ENCODE measurements at regions not wholly inside any gene's neighbourhood (a gene's known extent, or its start where the extent isn't known, plus 50 kb on each side); places are given as distances from the start of the nearest gene placed in this dataset.

GRCh38 chr10:128614802-128615553, 488.8 kb upstream of the MKI67 start:
- DNase-seq (ENCODE audit: low read depth), result no peak

GRCh38 chr10:128617532-128617931, 491.3 kb upstream of the MKI67 start:
- DNase-seq (ENCODE audit: low read depth), result no peak

GRCh38 chr10:128622706-128623105, 496.5 kb upstream of the MKI67 start:
- DNase-seq (ENCODE audit: low read depth), result no peak

DNA sequence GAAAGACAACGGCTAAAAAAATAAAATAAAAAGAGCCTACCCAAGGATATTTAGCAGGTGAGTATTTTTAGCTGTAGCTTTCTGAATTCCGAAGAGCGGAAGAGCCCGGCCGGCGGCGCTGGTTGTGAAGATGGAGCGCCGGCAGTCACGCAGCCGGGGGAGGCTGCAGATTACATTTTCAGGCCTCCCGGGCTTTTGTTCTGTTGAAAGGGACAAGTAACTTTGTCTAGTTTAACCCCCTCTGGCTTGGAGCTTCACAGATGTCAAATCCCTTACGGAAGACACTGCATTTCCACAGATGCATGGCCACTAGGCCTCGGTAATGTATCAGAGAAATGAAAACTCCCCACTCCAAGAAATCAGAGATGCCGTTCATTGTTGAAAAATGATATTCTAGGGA, 497.6 kb upstream of the MKI67 start:
- DNase-seq (ENCODE audit: low read depth), result no peak

- no peak for DNase-seq (ENCODE audit: low read depth)
Measured at GRCh38 chr10:128624656-128625530, 498.7 kb upstream of the MKI67 start.

GRCh38 chr10:128625926-128626325, 499.7 kb upstream of the MKI67 start:
- no peak for DNase-seq (ENCODE audit: low read depth)

DNA sequence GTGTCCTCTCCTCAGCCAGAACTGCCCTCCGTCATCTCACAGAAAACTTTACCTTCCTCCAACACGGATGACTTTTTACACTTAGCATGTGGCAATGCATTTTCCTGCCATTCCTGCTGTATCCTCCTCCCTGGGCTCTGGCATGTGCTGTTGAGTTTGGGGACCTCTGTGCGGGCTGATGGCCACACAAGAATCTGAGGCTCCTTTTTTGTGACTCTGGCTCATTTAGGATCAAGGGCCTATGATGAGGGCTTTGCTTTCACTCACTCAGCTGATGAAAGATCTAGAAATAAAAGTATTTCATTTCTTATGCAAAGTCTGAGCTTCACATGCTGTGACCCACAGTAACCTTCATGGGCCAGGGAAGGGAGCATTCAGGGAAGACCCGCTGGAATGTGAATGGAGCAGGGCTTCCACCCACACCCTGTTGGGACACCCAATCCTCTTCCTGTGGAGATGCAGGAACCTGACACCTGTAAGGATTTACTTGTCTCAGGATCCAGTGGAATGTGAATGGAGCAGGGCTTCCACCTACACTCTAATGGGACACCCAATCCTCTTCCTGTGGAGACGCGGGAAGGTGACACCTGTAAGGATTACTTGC, 500.3 kb upstream of the MKI67 start:
- DNase-seq (ENCODE audit: low read depth), result no peak

DNA sequence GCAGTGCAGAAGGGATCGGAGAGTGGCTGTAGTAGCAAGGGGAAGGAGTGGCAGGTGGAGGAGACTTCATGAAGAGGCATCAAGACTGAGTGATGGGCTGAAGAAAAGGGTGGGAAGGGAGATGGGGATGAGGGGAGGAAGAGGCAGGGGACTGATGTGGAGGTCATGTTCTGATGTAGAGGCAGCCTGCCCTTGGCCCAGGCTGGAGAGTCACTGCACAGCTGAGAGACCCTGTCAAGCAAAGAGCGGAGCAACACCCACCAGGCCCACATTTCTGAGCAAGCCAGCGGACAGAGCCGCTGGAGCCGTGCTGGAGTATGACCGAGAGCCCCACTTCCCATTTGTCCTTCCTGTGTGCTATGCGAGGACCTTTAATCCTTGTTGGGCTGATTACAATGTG, 501.6 kb upstream of the MKI67 start:
- no peak for DNase-seq (ENCODE audit: low read depth)

GRCh38 chr10:128628252-128628651, 502.0 kb upstream of the MKI67 start:
- no peak for DNase-seq (ENCODE audit: low read depth)

- no peak for DNase-seq (ENCODE audit: low read depth)
Measured at GRCh38 chr10:128629111-128630096, 503.2 kb upstream of the MKI67 start.

- DNase-seq (ENCODE audit: low read depth), result no peak
Measured at GRCh38 chr10:128630787-128631252, 504.6 kb upstream of the MKI67 start.

GRCh38 chr10:128631801-128632241, 505.6 kb upstream of the MKI67 start:
- peak; percentile 61 for DNase-seq (ENCODE audit: low read depth)

GRCh38 chr10:128632694-128633093, 506.5 kb upstream of the MKI67 start:
- no peak for DNase-seq (ENCODE audit: low read depth)

DNA sequence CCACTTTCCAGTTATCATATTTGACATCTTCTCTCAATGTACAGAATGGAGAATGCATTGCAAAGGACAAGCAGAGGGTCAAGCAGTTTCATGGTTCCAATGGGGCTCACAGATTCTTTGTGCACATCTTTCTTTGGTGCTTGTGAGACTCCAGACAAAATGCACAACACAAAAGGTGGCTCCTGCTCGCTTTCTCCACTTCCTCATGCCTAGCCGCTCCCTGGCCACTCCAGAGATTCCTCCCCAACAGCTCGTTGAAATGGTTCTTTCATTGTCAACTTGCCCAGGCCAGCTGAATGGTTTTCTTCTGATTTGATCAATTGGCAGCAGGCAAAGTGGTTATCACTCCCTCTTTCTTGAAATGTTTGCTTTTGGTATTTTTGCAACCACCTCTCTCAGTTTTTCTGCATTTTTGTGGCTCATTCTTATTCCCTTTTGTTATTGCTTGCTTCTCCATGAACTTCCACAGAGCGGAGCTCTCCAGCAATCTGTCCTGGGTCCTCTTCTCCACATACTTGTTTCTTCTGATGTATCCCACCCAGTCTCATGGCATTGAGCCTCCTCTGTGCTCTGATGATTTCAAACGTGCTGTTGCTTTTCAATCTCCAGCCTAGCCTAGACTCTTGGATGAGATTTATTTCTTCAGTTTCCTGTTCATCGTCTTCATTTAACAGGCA, 507.8 kb upstream of the MKI67 start:
- peak; percentile 48 for DNase-seq (ENCODE audit: low read depth)

DNA sequence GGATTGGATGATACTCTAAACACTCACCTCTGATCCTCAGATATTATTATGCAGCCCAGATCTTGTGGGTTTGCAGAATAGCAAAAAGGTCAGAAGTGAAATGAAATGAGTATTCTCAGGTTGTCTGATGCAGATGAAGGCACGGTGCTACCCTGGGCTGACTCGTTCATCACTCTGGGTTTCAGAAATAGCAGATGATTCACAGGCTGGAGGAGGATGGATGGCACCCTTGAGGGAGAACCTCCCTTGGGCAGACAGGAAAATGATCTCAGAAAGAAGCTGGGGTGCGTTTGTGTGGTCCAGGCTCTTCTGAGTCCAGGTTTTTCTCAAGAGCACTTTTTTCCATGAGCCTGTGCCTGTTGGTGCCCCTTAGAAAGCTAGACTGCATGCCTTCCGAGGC, 515.8 kb upstream of the MKI67 start:
- no peak for DNase-seq (ENCODE audit: low read depth)

- DNase-seq (ENCODE audit: low read depth), result no peak
Measured at GRCh38 chr10:128642502-128642901, 516.3 kb upstream of the MKI67 start.

- DNase-seq (ENCODE audit: low read depth), result no peak
Measured at GRCh38 chr10:128643658-128644057, 517.4 kb upstream of the MKI67 start.

DNA sequence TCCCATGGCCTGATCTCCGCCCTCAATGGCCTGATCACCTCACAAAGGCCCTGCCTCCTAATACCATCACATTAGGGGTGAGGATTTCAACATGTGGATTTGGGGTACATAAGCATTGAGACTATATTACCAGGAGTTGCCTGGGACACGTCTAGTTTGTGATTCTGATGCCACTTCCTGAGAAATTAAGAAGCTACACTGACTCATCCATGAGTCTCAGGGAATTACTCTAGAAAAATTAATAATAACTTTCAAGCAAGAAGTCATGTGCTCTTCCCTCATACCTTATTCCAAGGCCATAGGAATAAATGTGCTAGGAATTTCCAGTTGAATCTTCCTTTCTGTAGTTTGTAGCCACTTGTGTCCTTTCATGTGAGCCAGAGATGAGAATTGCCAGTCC, 519.3 kb upstream of the MKI67 start:
- no peak for DNase-seq (ENCODE audit: low read depth)

- no peak for DNase-seq (ENCODE audit: low read depth)
Measured at GRCh38 chr10:128646956-128647355, 520.7 kb upstream of the MKI67 start.

- no peak for DNase-seq (ENCODE audit: low read depth)
Measured at GRCh38 chr10:128657548-128657947, 531.3 kb upstream of the MKI67 start.

DNA sequence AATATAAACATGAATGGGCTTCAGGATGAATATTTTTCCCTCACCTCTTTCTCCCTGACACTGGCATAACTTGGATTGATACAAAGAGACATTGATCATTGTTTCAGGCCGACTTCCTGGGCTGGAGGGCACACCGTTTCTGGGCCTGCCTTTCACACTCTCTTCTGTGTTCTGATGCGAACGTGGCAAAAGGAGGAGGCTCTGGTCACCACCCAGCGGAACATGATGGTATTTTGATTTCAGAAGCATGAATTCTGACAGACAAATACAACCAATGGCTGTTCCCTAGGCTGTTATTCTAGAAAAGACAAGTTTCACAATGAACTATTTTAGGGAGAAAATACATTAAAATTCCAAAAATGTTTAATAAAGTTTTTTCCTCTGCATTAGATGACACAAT, 534.5 kb upstream of the MKI67 start:
- DNase-seq (ENCODE audit: low read depth), result no peak
